ENCODE measurements at regions not wholly inside any gene's neighbourhood (a gene's known extent, or its start where the extent isn't known, plus 50 kb on each side); places are given as distances from the start of the nearest gene placed in this dataset.
"Not testable (repeated sequence)": the region's sequence is repeated elsewhere in the genome, so short reads cannot be mapped to it uniquely, and the experiment has no call there.

DNA sequence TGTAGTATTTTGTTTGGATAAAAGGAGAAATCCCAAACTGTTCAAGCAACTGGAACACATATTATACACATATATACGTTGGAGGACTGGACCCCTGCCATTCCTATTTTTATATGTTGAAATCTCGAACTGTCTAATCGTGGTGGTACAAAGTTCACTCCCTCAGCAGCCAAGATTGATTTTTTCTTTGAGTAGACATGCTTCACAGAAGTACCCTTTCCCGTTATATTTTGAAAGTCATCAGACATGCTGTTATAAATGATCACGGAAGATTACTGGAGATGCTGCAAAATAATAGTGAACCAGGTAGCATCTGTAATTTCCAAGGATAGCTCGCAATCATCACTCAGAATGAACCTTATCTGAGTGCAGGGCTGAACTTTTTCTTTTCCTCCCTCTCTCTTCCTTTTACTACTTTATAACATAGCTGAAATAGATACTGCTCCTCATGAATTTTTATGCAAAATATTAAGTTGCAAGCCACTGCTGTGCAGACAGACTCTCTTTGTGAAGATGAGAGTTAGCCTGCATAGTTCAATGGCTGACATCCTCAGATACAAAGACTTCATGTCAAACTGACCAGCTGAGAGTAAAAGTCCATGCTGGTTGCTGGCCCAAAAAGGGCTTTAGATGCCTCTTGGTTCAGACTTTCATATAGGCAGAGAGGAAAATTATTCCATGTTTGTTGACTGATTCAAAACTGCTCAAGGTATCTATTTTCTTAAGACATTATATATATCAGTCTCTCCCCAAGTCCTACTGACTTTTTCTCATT is 451.9 kb downstream of the TMEM38B start:
- H3K4me3 Mint-ChIP-seq: no peak overlapping the region
- H3K27ac Mint-ChIP-seq: no peak overlapping the region
- H3K9me3 Mint-ChIP-seq (ENCODE audit: low read depth): no peaks in the 10 kb centered on the region
- H3K36me3 Mint-ChIP-seq: no peaks in the 10 kb centered on the region
- no peaks in the 10 kb centered on the region for H3K4me1 Mint-ChIP-seq (ENCODE audit: low read depth)
- no peaks in the 10 kb centered on the region for H3K27me3 Mint-ChIP-seq

DNA sequence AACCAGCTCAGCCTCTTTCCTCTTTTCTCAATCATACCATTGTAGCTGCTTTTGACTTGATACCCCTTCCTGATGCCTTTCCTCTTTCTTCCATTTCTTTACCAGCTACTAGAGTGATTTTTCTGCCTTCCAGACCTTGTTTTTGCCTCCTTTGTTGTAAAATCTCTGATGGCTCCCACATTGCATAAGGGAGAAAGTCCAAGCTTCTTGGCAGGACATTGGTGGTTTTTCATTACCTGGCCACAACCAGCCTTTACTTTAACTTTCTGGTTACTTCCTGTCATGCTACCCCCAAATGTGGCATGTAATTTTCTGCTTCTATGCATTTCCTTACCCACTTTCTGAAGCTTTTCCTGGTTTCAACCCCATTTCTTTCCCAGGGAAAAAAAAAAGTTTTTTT is 452.5 kb downstream of the TMEM38B start:
- Mint-ChIP-seq H3K27ac (no peak overlapping the region), H3K36me3 (no peaks in the 10 kb centered on the region), H3K4me3 (no peak overlapping the region), H3K9me3 (ENCODE audit: low read depth) (no peaks in the 10 kb centered on the region), H3K27me3 (no peaks in the 10 kb centered on the region), H3K4me1 (ENCODE audit: low read depth) (no peaks in the 10 kb centered on the region)

DNA sequence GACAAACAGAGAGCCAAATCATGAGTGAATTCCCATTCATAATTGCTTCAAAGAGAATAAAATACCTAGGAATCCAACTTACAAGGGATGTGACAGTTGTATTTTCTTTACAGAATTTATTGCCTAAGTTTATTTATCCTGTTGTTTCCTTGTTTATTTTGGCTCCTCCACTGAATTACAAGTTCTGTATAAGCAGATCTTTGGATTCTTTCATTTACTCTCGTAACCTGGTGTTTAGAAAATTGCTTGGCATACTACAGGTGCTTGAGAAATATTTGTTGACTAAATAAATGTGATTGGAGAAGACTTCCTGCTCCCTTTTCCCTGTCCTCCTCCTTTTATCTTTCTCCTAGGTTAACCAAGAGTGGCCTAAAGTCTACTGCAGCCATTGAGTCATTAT is 455.6 kb downstream of the TMEM38B start:
- H3K4me1 Mint-ChIP-seq (ENCODE audit: low read depth): no peaks in the 10 kb centered on the region
- no peaks in the 10 kb centered on the region for H3K27me3 Mint-ChIP-seq
- no peak overlapping the region for H3K27ac Mint-ChIP-seq
- H3K9me3 Mint-ChIP-seq (ENCODE audit: low read depth): no peaks in the 10 kb centered on the region
- H3K36me3 Mint-ChIP-seq: no peaks in the 10 kb centered on the region
- H3K4me3 Mint-ChIP-seq: no peak overlapping the region

DNA sequence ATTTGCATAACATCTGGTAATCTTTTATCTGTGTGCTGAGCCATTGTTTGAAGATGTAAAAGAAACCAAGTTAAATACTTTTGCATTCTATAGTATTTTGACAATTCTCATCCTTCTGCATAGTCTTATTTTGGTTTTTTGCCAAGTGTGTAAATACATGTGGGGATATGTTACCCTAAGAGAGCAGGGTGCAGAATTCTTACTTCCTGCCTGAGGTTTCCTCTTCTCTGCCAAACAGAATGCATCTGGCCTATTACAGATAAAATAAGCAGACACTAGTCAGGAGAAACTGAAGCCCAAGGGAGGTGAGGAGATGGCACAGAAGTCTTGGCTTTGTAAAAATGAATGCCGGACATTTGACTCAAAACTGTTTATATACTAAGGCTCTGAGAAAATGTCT is 462.1 kb downstream of the TMEM38B start:
- Mint-ChIP-seq H3K9me3 (ENCODE audit: low read depth) (peaks cover 7% of the 10 kb centered on the region), H3K4me1 (ENCODE audit: low read depth) (no peaks in the 10 kb centered on the region), H3K27ac (no peak overlapping the region), H3K27me3 (no peaks in the 10 kb centered on the region), H3K36me3 (no peaks in the 10 kb centered on the region), H3K4me3 (no peak overlapping the region)

DNA sequence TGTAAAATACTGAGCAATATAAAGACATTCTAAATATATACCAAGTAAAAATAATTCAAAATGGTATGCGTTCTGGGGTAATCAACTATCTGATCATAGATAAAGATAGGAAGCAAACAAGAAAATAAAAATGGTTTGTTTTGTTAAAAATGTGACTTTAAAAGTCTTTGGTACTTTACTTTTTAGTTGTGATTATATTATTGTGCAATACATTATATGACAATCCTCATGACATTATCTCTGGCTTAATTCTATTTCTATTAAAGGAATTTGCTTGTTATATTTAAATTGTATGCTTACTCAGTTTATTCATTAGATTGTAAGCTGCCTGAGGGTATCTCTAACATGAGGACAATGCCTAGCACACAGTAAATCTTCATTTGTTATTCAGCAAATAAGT is 477.9 kb downstream of the TMEM38B start:
- no peak overlapping the region for H3K27ac Mint-ChIP-seq
- H3K4me1 Mint-ChIP-seq (ENCODE audit: low read depth): no peaks in the 10 kb centered on the region
- H3K36me3 Mint-ChIP-seq: no peaks in the 10 kb centered on the region
- H3K9me3 Mint-ChIP-seq (ENCODE audit: low read depth): peaks cover 9% of the 10 kb centered on the region
- no peak overlapping the region for H3K4me3 Mint-ChIP-seq
- H3K27me3 Mint-ChIP-seq: no peaks in the 10 kb centered on the region

DNA sequence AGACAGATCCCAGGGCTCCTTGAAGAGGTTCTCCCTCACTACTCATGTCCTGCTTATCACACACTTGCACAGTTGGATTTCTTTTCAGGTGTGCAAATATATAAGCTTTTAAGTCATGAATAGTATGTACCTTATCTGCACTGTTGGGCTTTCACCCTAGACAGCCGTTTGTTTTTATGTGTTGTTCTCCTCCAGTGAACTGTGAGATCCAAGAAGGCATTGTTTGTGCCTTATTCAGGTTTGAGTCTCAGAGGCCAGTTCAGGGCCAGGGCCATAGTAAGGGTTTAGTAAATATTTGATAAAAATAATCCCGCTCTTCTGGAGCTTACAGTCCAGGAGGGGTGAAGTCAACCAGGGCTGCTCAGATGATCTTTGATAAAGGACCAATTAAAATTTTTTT is 480.0 kb downstream of the TMEM38B start:
- Mint-ChIP-seq H3K4me1 (ENCODE audit: low read depth) (no peaks in the 10 kb centered on the region), H3K27ac (no peak overlapping the region), H3K36me3 (no peaks in the 10 kb centered on the region), H3K9me3 (ENCODE audit: low read depth) (peaks cover 10% of the 10 kb centered on the region), H3K4me3 (no peak overlapping the region), H3K27me3 (no peaks in the 10 kb centered on the region)

DNA sequence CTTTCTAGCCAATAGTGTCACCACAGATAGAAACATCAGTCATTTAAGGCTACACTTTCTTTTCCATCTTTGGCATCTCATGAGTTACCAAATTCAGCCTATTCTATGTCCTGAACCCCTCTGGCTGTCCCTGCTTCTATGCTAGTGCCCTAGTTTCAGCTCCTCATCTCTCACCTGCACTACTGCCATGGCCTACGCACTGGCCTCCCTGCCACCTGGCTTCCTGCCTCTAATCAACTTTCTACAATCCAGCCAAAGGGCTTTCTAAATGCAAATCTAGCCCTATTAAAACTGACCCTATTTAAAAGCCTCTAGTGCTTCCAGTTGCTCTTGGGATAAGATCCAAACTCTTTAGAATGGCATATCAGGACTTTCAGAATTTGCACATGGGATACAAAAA is 482.9 kb downstream of the TMEM38B start:
- H3K9me3 Mint-ChIP-seq (ENCODE audit: low read depth): peaks cover 15% of the 10 kb centered on the region
- H3K27ac Mint-ChIP-seq: no peak overlapping the region
- H3K36me3 Mint-ChIP-seq: no peaks in the 10 kb centered on the region
- no peak overlapping the region for H3K4me3 Mint-ChIP-seq
- no peaks in the 10 kb centered on the region for H3K4me1 Mint-ChIP-seq (ENCODE audit: low read depth)
- H3K27me3 Mint-ChIP-seq: no peaks in the 10 kb centered on the region

DNA sequence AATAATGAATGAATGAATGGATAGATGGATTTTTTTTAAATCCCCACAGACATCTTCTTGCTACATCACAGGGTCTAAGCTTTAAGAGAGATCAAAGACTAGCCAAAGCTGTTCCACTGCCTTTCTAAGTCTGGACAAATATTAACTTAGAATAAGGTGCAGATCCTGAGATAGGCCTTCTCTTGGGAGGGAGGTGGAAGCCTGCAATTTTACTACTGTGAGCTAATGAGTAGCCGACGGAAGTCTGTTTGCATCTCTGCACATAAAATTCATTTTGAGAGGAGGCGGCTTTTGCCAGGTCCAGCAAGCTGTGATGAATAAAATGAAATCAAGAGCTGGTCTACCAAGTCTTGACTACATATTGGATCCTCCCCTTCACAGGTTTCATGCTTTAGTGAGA is 484.9 kb downstream of the TMEM38B start:
- Mint-ChIP-seq H3K4me3 (no peak overlapping the region), H3K36me3 (no peaks in the 10 kb centered on the region), H3K27me3 (no peaks in the 10 kb centered on the region), H3K27ac (no peak overlapping the region), H3K4me1 (ENCODE audit: low read depth) (no peaks in the 10 kb centered on the region), H3K9me3 (ENCODE audit: low read depth) (peaks cover 15% of the 10 kb centered on the region)

DNA sequence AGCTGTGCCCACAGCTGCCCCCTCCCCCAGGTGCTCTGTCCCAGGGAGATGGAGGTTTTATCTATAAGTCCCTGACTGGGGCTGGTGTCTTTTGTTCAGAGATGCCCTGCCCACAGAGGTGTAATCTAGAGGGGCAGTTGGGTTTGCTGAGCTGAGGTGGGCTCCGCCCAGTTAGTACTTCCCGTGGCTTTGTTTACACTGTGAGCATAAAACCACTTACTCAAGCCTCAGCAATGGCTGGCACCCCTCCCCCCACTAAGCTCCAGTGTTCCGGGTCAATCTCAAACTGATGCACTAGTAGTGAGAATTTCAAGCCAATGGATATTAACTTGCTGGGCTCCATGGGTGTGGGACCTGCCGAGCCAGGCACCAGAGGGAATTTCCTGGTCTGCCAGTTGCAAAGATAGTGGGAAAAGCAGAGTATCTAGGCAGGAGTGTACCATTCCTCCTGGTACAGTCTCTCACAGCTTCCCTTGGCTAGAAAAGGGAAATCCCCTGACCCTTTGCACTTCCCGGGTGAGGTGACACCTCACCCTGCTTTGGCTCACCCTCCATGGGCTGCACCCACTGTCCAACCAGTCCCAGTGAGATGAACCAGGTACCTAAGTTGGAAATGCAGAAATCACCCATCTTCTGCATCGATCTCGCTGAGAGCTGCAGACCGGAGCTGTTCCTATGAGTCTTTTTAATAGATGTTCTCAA is 509.6 kb downstream of the TMEM38B start:
- H3K36me3 Mint-ChIP-seq; H3K27me3 Mint-ChIP-seq; H3K4me3 Mint-ChIP-seq; H3K27ac Mint-ChIP-seq; H3K4me1 Mint-ChIP-seq (ENCODE audit: low read depth): not testable (repeated sequence)
- peaks cover 22% of the 10 kb centered on the region for H3K9me3 Mint-ChIP-seq (ENCODE audit: low read depth)

DNA sequence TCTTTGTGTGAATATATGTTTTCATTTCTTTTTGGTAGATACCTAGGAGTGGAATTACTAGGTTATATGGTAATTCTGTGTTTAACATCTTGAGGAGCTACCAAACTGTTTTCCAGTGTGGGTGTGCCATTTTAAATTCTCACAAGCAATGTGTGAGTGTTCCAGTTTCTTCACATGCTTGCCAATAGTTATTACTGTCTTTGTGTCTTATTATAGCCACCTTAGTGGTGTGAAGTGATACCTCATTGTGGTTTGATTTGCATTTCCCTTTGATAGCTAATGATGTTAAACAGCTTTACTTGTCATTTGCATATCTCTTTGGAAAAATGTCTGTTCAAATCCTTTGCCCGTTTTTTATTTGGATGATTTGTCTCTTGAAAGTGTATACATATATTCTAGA is 513.0 kb downstream of the TMEM38B start:
- H3K4me1 Mint-ChIP-seq (ENCODE audit: low read depth): no peaks in the 10 kb centered on the region
- H3K27ac Mint-ChIP-seq: no peak overlapping the region
- peaks cover 2% of the 10 kb centered on the region for H3K36me3 Mint-ChIP-seq
- no peaks in the 10 kb centered on the region for H3K27me3 Mint-ChIP-seq
- H3K9me3 Mint-ChIP-seq (ENCODE audit: low read depth): peaks cover 22% of the 10 kb centered on the region
- no peak overlapping the region for H3K4me3 Mint-ChIP-seq

DNA sequence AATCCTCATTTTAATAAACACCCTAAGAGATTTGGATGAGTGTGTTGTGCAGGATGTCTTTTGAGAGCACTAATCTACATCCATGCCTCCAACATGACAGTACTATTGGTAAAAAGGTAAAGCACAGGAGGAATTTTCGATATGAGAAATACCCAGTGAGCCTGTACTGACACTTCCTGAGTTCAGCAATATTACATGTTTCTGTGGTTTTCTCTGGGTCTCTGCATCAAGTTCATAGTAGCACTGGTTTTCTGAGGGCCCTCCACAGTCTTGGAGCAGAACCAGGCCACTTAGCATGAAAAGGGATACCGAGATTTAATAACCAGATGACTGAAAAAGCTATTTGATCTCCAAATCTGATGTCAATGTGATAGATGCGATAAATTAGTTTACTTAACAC is 524.1 kb downstream of the TMEM38B start:
- Mint-ChIP-seq H3K9me3 (ENCODE audit: low read depth) (peaks cover 19% of the 10 kb centered on the region), H3K4me3 (no peak overlapping the region), H3K36me3 (no peaks in the 10 kb centered on the region), H3K4me1 (ENCODE audit: low read depth) (no peaks in the 10 kb centered on the region), H3K27me3 (no peaks in the 10 kb centered on the region), H3K27ac (no peak overlapping the region)

DNA sequence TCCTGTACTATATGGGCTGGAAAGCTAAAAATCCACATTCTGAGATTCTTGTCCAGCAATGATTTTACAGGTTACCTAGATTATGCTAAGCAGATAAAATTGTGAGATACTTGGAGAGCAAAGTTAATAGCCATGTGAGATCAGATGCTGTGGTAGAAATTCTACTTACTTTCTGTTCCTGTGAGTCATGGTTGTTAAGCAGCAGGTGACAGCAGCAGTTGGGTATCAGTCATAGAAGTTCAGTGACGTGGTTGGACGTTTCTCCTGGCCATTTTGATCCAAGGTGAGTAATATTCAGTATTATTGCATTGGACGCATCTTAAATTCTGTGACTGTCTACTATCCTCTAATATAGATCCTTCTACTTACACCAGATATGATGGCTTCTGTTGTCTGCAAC is 524.5 kb downstream of the TMEM38B start:
- H3K4me3 Mint-ChIP-seq: no peak overlapping the region
- H3K27ac Mint-ChIP-seq: no peak overlapping the region
- no peaks in the 10 kb centered on the region for H3K36me3 Mint-ChIP-seq
- no peaks in the 10 kb centered on the region for H3K4me1 Mint-ChIP-seq (ENCODE audit: low read depth)
- peaks cover 21% of the 10 kb centered on the region for H3K9me3 Mint-ChIP-seq (ENCODE audit: low read depth)
- H3K27me3 Mint-ChIP-seq: no peaks in the 10 kb centered on the region

DNA sequence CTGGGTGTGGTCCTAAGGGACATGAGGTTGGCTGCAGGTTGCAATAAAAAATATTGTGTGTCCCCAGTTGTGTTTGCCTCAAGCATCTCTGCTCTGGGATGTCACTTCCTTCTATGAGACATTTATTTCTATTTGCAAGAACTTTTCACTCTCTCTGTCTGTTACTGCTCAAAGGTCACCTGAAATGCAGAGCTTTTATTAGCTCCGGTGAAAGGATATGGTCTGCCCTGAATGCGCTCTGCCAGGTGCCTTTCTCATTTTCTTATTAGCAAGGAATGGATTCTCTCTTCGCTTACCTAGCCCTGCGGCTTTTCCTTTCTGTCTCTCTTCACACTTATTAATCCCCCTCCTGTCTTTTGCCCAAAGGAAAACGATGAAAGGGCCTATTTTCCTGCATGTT is 526.1 kb downstream of the TMEM38B start:
- Mint-ChIP-seq H3K9me3 (ENCODE audit: low read depth) (peaks cover 28% of the 10 kb centered on the region), H3K36me3 (no peaks in the 10 kb centered on the region), H3K4me1 (ENCODE audit: low read depth) (no peaks in the 10 kb centered on the region), H3K27ac (no peak overlapping the region), H3K4me3 (no peak overlapping the region), H3K27me3 (no peaks in the 10 kb centered on the region)

DNA sequence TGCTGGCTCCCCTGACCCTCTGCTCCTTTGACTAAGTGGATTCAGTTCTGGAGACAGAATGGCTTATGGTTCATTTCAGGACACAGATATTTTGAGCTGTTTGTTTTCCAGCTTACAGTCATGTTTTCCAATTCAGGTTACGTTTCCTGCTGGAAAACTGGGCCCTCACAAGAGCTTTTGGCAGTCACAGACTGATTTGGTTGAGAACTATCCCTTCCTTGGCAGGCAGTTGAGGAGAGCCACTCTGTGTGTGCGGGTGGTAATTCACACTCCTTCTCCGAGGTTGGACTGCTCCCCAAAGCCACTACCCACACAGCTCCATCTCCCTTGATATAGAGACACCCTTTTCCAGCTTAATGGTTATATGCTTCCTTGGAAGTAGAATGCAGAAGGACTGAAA is 534.5 kb downstream of the TMEM38B start:
- Mint-ChIP-seq H3K27me3 (no peaks in the 10 kb centered on the region), H3K36me3 (no peaks in the 10 kb centered on the region), H3K27ac (no peak overlapping the region), H3K9me3 (ENCODE audit: low read depth) (peaks cover 7% of the 10 kb centered on the region), H3K4me1 (ENCODE audit: low read depth) (no peaks in the 10 kb centered on the region), H3K4me3 (no peak overlapping the region)

DNA sequence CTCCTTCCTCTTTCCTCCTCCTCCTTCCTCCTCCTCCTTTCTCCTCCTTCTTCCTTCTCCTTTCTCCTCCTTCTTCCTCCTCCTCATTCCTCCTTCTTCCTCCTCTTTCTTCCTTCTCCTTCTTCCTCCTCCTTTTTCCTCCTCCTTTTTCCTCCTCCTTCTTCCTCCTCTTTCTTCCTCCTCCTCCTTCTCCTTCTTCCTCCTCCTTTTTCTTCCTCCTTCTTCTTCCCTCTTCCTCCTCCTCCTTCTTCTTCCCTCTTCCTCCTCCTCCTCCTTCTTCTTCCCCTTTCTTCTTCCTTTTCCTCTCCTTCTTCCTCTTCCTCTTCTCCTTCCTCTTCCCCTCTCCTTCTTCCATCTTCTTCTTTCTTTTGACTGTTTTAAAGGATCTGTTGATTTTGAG is 538.8 kb downstream of the TMEM38B start:
- H3K27ac Mint-ChIP-seq: no peak overlapping the region
- no peak overlapping the region for H3K4me3 Mint-ChIP-seq
- peaks cover 10% of the 10 kb centered on the region for H3K9me3 Mint-ChIP-seq (ENCODE audit: low read depth)
- no peaks in the 10 kb centered on the region for H3K4me1 Mint-ChIP-seq (ENCODE audit: low read depth)
- H3K36me3 Mint-ChIP-seq: no peaks in the 10 kb centered on the region
- no peaks in the 10 kb centered on the region for H3K27me3 Mint-ChIP-seq

DNA sequence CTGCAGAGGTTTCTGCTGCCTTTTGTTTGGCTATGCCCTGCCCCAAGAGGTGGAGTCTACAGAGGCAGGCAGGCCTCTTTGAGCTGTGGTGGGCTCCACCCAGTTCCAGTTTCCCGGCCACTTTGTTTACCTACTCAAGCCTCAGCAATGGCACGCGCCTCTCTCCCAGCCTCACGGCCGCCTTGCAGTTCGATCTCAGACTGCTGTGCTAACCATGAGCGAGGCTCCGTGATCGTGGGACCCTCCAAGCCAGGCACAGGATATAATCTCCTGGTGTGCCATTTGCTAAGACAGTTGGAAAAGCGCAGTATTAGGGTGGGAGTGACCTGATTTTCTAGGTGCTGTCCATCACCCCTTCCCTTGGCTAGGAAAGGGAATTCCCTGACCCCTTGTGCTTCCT is 566.6 kb downstream of the TMEM38B start:
- not testable (repeated sequence) for H3K27ac Mint-ChIP-seq, H3K36me3 Mint-ChIP-seq

More for the DNA sequence above, 566.6 kb downstream of the TMEM38B start:
- H3K27me3 Mint-ChIP-seq; H3K4me3 Mint-ChIP-seq; H3K4me1 Mint-ChIP-seq (ENCODE audit: low read depth): not testable (repeated sequence)
- H3K9me3 Mint-ChIP-seq (ENCODE audit: low read depth): peaks cover 14% of the 10 kb centered on the region

Data from activated naive CD8-positive, alpha-beta T cell (primary cell).